H1 (cell line): ENCODE measurements at regions not wholly inside any gene's neighbourhood (a gene's known extent, or its start where the extent isn't known, plus 50 kb on each side); places are given as distances from the start of the nearest gene placed in this dataset.

Experiments
- CHD1 ChIP-seq: IDR thresholded peaks from 2 replicates; pipeline ENCODE4 v1.6.1; 2012; ENCODE audit warnings: low read depth, low read length, improper control_type of control experiment
- CHD7 ChIP-seq: fragments of 300-600 bp; sonication (generic); IDR thresholded peaks from 2 replicates; pipeline ENCODE4 v1.7.1; 2012; ENCODE audit warnings: low read length, moderate library complexity, mild to moderate bottlenecking, inconsistent platforms; ENCODE audit not compliant: insufficient replicate concordance
- CTCF ChIP-seq, 3 experiments: IDR thresholded peaks; 1 replicate in 2 of 3; 2 replicates in 1 of 3; pipeline versions ENCODE4 v1.5.1 to v1.6.1; 2011; ENCODE audit warnings: low read length in 3 of 3, mild to moderate bottlenecking in 3 of 3, inconsistent platforms in 2 of 3, low read depth in 1 of 3, moderate library complexity in 1 of 3; ENCODE audit not compliant: insufficient read depth in 1 of 3; ENCODE audit errors: control extremely low read depth in 1 of 3
- HDAC6 ChIP-seq: IDR thresholded peaks from one replicate; pipeline ENCODE4 v1.7.1; 2012; ENCODE audit warnings: low read depth, mild to moderate bottlenecking, inconsistent platforms, low read length, moderate library complexity
- JUND ChIP-seq: IDR thresholded peaks from 2 replicates; pipeline ENCODE4 v1.6.1; 2011; ENCODE audit warnings: mild to moderate bottlenecking, improper control_type of control experiment, low read length
- RBBP5 ChIP-seq: IDR thresholded peaks from 2 replicates; pipeline ENCODE4 v1.7.1; 2012; ENCODE audit warnings: low read depth, mild to moderate bottlenecking, inconsistent platforms, low read length, moderate library complexity, borderline replicate concordance
- RFX5 ChIP-seq: IDR thresholded peaks from 2 replicates; pipeline ENCODE4 v1.6.1; 2011; ENCODE audit warnings: low read depth, low read length, improper control_type of control experiment, borderline replicate concordance
- SP1 ChIP-seq: IDR thresholded peaks from 2 replicates; pipeline ENCODE4 v1.6.1; 2011; ENCODE audit warnings: low read depth, low read length
- TAF1 ChIP-seq: IDR thresholded peaks from 2 replicates; pipeline ENCODE4 v1.6.1; 2011; ENCODE audit warnings: mild to moderate bottlenecking, low read depth, low read length

- no peak for TF ChIP-seq CHD7
- no peak for TF ChIP-seq HDAC6
- no peak for TF ChIP-seq SP1
- TF ChIP-seq CHD1 = no peak
- TF ChIP-seq RBBP5 = no peak
- no peak for TF ChIP-seq TAF1
- no peak for TF ChIP-seq RFX5
- no peak for TF ChIP-seq JUND
- no peak for TF ChIP-seq CTCF (IDR thresholded peaks at IDR 0.05; ENCODE audit: control extremely low read depth in 1 of 3, insufficient read depth in 1 of 3, low read depth in 1 of 3, low read length in 3 of 3)
Measured at GRCh38 chr18:78635093-78635800, 344.4 kb upstream of the SALL3 start (continued).
